OCI-LY7 (cell line): ENCODE measurements at regions not wholly inside any gene's neighbourhood (a gene's known extent, or its start where the extent isn't known, plus 50 kb on each side); places are given as distances from the start of the nearest gene placed in this dataset.

Experiments used
- BruUV-seq: library from RNA; stranded (reverse); fragments of 400-500 nt; replicated peaks from 2 replicates; lab custom pipeline; 2021; lab: Mats Ljungman, UMichigan
- CTCF ChIA-PET: fragments of 300-600 bp; sonication (Branson Sonifier 250); formaldehyde crosslinking; loops from one replicate; lab custom pipeline; 2022; ENCODE audit warnings: antibody characterized with exemption; ENCODE audit not compliant: unreplicated experiment; lab: Charles Lee
- POLR2A ChIA-PET: fragments of 300-600 bp; sonication (Branson Sonifier 250); formaldehyde crosslinking; loops from one replicate; lab custom pipeline; 2022; ENCODE audit warnings: antibody characterized with exemption; lab: Charles Lee
- DNase-seq: peaks from one replicate; pipeline ENCODE4 v3.0.0-alpha.2; 2015; ENCODE audit warnings: low spot score
- H2AFZ ChIP-seq: fragments of 200-600 bp; sonication (generic), shearing (Covaris generic); 2 replicates; pipeline ENCODE4 v1.6.1; 2014; ENCODE audit warnings: mild to moderate bottlenecking, antibody characterized with exemption, low read length, moderate library complexity
- H3K27ac ChIP-seq: fragments of 200-600 bp; sonication (generic); 2 replicates; pipeline ENCODE4 v1.5.1; 2014; ENCODE audit warnings: mixed run types, low read depth, mild to moderate bottlenecking, moderate library complexity, low read length, inconsistent platforms; ENCODE audit not compliant: poor library complexity, severe bottlenecking
- H3K36me3 ChIP-seq: fragments of 200-600 bp; sonication (generic); 2 replicates; pipeline ENCODE4 v1.6.1; 2014; ENCODE audit warnings: mild to moderate bottlenecking, antibody characterized with exemption, low read length, moderate library complexity, mixed read lengths; ENCODE audit not compliant: insufficient read depth
- H3K4me1 ChIP-seq: fragments of 200-600 bp; sonication (generic); 2 replicates; pipeline ENCODE4 v1.5.1; 2014; ENCODE audit warnings: mild to moderate bottlenecking, low read length; ENCODE audit not compliant: insufficient read depth, poor library complexity, severe bottlenecking
- H3K4me2 ChIP-seq: fragments of 200-600 bp; sonication (generic); 2 replicates; pipeline ENCODE4 v1.6.1; 2014; ENCODE audit warnings: mild to moderate bottlenecking, low read length
- H3K4me3 ChIP-seq: fragments of 200-600 bp; sonication (generic); 2 replicates; pipeline ENCODE4 v1.5.1; 2014; ENCODE audit warnings: mild to moderate bottlenecking, low read depth, low read length; ENCODE audit not compliant: poor library complexity, severe bottlenecking
- H3K79me2 ChIP-seq: fragments of 200-600 bp; sonication (generic); 2 replicates; pipeline ENCODE4 v1.6.1; 2016; ENCODE audit warnings: low read depth, mild to moderate bottlenecking, low read length, moderate library complexity, mixed read lengths; ENCODE audit not compliant: insufficient read depth
- H3K9me2 ChIP-seq: fragments of 200-600 bp; sonication (generic); 2 replicates; pipeline ENCODE4 v1.6.1; 2016; ENCODE audit warnings: mild to moderate bottlenecking, low read length, mixed read lengths; ENCODE audit not compliant: insufficient read depth
- H3K9me3 ChIP-seq: fragments of 200-600 bp; sonication (generic); 2 replicates; pipeline ENCODE4 v1.6.1; 2014; ENCODE audit warnings: mild to moderate bottlenecking, mixed run types, low read length, mixed read lengths
- H4K20me1 ChIP-seq: fragments of 200-600 bp; sonication (generic); 2 replicates; pipeline ENCODE4 v1.6.1; 2014; ENCODE audit warnings: mild to moderate bottlenecking, antibody characterized with exemption, low read length, moderate library complexity, mixed read lengths; ENCODE audit not compliant: insufficient read depth
- CTCF ChIP-seq: fragments of 200-600 bp; sonication (generic); conservative IDR thresholded peaks from 2 replicates; pipeline ENCODE4 v1.5.1; 2014; ENCODE audit warnings: mild to moderate bottlenecking, antibody characterized with exemption, low read length, moderate library complexity, mixed read lengths
- EZH2phosphoT487 ChIP-seq: fragments of 200-600 bp; sonication (generic); IDR thresholded peaks from 2 replicates; pipeline ENCODE4 v1.6.1; 2018; ENCODE audit warnings: low read depth, borderline replicate concordance, mild to moderate bottlenecking, mixed run types, antibody characterized with exemption, low read length, moderate library complexity, mixed read lengths
- intact Hi-C: fragments of 100-400 bp; cut with micrococcal nuclease; formaldehyde crosslinking; loops from one replicate; pipeline ENCODE4 v1.10.0; 2022; ENCODE audit not compliant: unreplicated experiment

DNA sequence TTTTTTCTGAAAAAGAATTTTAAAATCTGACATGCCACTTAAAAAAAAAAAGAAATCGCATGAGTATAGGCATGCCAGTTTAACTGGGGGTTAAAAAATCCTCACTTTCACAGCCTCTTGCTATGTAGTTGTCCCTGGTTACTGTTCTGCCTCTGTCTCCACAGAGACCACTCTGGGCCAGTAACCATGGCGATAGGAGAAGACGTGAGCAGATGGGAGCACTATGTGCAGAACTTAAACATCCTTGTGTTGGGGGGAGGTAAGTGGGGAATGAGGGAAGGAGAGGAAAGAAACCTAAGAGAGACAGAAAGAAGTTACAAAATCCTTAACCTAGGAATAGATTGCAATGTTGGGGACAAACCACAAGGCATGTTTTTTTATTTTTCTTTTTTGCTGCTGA is 75.9 kb upstream of the CYRIA start:
- POLR2A ChIA-PET = no interaction called here
- H2AFZ ChIP-seq = no peak overlapping the region
- H3K4me2 ChIP-seq = no peak overlapping the region
- intact Hi-C loops = no loop called here
- CTCF ChIA-PET = no interaction called here
- TF ChIP-seq CTCF (no peak), EZH2phosphoT487 (no peak)
- peaks cover 7% of the 10 kb centered on the region for H3K4me1 ChIP-seq
- no peak overlapping the region for H3K4me3 ChIP-seq
- H3K36me3 ChIP-seq = no peaks in the 10 kb centered on the region
- H3K27ac ChIP-seq = no peak overlapping the region
- BruUV-seq = no TSS peak
- H3K9me2 ChIP-seq = no peaks in the 10 kb centered on the region
- H4K20me1 ChIP-seq = no peaks in the 10 kb centered on the region
- H3K79me2 ChIP-seq = no peaks in the 10 kb centered on the region
- H3K9me3 ChIP-seq = no peaks in the 10 kb centered on the region
- DNase-seq = no peak

DNA sequence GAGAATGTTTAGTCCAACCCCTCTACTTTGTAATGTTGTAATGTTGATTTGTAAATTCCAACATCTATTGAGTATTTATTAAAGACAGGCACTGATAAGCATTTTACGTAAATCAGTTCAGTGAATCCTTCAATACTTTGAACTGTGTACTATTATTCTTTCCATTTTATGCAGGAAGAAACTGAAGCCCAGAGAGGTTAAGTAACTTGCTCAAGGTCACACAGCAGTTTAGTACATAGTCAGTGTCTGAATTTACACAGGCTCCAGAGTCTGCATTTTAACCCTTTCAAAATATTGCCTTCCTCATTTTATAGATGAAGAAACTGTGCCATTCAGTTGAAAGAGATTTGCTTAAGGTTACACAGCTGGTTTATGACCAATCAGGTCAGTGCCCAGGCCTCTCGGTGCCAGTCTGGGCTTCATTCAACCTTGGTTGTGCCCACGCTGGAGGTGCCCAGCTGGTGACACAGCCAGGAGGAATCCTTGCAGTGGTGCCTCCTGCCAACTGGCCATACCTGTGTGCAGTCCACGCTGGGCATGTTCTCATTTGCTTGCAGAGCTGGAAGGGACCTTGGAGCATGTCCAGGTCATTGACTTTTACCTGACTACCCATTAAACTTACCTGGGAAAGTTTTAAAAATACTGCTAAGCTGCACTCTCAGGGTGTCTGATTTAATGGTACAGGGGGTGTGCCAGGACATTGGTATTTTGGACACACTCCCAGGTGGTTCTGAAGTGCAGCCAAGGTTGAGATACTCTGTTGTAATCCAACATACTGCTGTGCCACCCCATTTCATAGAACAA is 74.3 kb upstream of the CYRIA start:
- TF ChIP-seq CTCF (no peak), EZH2phosphoT487 (no peak)
- Histone ChIP-seq H3K9me2 (no peaks in the 10 kb centered on the region), H3K27ac (no peak overlapping the region), H3K4me1 (peaks cover 7% of the 10 kb centered on the region), H3K9me3 (no peaks in the 10 kb centered on the region), H3K4me3 (no peak overlapping the region), H2AFZ (no peak overlapping the region), H3K36me3 (no peaks in the 10 kb centered on the region), H3K4me2 (no peak overlapping the region), H3K79me2 (no peaks in the 10 kb centered on the region), H4K20me1 (no peaks in the 10 kb centered on the region)
- DNase-seq = no peak
- CTCF ChIA-PET = no interaction called here
- POLR2A ChIA-PET = no interaction called here
- BruUV-seq = no TSS peak
- intact Hi-C loops = no loop called here
